NB4 (cell line): ENCODE measurements at regions not wholly inside any gene's neighbourhood (a gene's known extent, or its start where the extent isn't known, plus 50 kb on each side); places are given as distances from the start of the nearest gene placed in this dataset.

Source experiments
- POLR2A ChIP-seq: IDR thresholded peaks from 2 replicates; pipeline ENCODE4 v1.6.1; 2011; ENCODE audit warnings: mild to moderate bottlenecking; ENCODE audit not compliant: insufficient read length; ENCODE audit errors: extremely low read depth
- TF ChIP-seq, protein P1 (sequence below): IDR thresholded peaks from one replicate; pipeline ENCODE4 v1.5.1; 2012; ENCODE audit warnings: low read depth, low read length

DNA sequence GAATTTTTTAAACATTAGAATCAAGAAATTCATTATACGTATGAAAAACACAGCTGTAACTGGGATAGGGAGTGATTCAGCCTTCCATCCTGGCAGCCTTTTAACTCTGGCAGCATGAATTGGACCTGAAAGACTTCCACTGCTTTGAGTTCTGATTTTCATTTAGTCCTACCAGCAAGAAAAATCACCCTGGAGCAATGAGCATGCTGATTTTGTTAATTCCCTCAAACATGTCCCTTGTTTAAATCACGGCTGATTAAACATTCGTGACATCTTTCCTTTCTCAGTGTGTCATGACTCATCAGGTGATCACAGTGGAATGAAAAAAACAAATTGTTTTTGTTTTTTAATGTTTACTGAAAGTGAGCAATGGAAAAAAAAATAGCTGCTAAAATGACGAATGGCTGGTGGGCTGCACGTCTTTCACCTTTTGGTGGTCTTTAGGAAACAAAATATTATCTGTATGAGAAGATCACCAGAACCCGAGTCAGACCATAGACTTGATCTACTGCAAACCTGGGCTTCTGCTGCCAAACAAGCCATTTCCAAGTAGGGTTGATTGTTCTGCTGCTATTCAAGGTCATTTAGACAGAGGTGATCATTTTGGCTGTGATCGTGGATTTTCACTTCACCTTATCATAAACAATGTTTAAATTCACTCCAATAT is 67.0 kb upstream of the CAND1 start:
- no peak for TF ChIP-seq POLR2A
- TF ChIP-seq, protein P1, sequence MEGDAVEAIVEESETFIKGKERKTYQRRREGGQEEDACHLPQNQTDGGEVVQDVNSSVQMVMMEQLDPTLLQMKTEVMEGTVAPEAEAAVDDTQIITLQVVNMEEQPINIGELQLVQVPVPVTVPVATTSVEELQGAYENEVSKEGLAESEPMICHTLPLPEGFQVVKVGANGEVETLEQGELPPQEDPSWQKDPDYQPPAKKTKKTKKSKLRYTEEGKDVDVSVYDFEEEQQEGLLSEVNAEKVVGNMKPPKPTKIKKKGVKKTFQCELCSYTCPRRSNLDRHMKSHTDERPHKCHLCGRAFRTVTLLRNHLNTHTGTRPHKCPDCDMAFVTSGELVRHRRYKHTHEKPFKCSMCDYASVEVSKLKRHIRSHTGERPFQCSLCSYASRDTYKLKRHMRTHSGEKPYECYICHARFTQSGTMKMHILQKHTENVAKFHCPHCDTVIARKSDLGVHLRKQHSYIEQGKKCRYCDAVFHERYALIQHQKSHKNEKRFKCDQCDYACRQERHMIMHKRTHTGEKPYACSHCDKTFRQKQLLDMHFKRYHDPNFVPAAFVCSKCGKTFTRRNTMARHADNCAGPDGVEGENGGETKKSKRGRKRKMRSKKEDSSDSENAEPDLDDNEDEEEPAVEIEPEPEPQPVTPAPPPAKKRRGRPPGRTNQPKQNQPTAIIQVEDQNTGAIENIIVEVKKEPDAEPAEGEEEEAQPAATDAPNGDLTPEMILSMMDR = no peak
